Dermis blood vessel endothelial cell (primary cell): ENCODE measurements at regions not wholly inside any gene's neighbourhood (a gene's known extent, or its start where the extent isn't known, plus 50 kb on each side); places are given as distances from the start of the nearest gene placed in this dataset.

Experiments
- DNase-seq: peaks from one replicate; pipeline ENCODE4 v3.0.0; 2010

GRCh38 chr1:101317590-101317989 lies 80.8 kb downstream of the S1PR1 start:
- DNase-seq: no peak

GRCh38 chr1:101323535-101323934 lies 86.7 kb downstream of the S1PR1 start:
- DNase-seq: no peak

- no peak for DNase-seq
Observed at GRCh38 chr1:101325144-101325543, 88.3 kb downstream of the S1PR1 start.

- no peak for DNase-seq
Observed at GRCh38 chr1:101330427-101331130, 93.8 kb downstream of the S1PR1 start.

GRCh38 chr1:101331794-101332193 lies 95.0 kb downstream of the S1PR1 start:
- no peak for DNase-seq

- no peak for DNase-seq
Observed at GRCh38 chr1:101332633-101333032, 95.8 kb downstream of the S1PR1 start.

GRCh38 chr1:101333186-101333585 lies 96.4 kb downstream of the S1PR1 start:
- no peak for DNase-seq

GRCh38 chr1:101337968-101338367 lies 101.1 kb downstream of the S1PR1 start:
- DNase-seq: no peak

- no peak for DNase-seq
Observed at GRCh38 chr1:101338714-101339430, 102.1 kb downstream of the S1PR1 start.

GRCh38 chr1:101344745-101345144 lies 107.9 kb downstream of the S1PR1 start:
- no peak for DNase-seq

GRCh38 chr1:101346419-101346818 lies 109.6 kb downstream of the S1PR1 start:
- DNase-seq: no peak

- DNase-seq: no peak
Observed at GRCh38 chr1:101356013-101356412, 119.2 kb downstream of the S1PR1 start.

- no peak for DNase-seq
Observed at GRCh38 chr1:101356604-101357443, 120.0 kb downstream of the S1PR1 start.

GRCh38 chr1:101357444-101357986 lies 120.7 kb downstream of the S1PR1 start:
- peak; percentile 90 for DNase-seq

GRCh38 chr1:101360506-101360905 lies 123.7 kb downstream of the S1PR1 start:
- DNase-seq: no peak

- no peak for DNase-seq
Observed at GRCh38 chr1:101363891-101364318, 127.1 kb downstream of the S1PR1 start.

- DNase-seq: no peak
Observed at GRCh38 chr1:101364370-101365120, 127.7 kb downstream of the S1PR1 start.

GRCh38 chr1:101365186-101365585 lies 128.4 kb downstream of the S1PR1 start:
- DNase-seq: no peak

- DNase-seq: no peak
Observed at GRCh38 chr1:101365878-101366277, 129.1 kb downstream of the S1PR1 start.

GRCh38 chr1:101366513-101367215 lies 129.8 kb downstream of the S1PR1 start:
- peak; percentile 82 for DNase-seq

- no peak for DNase-seq
Observed at GRCh38 chr1:101367630-101368029, 130.8 kb downstream of the S1PR1 start.

GRCh38 chr1:101370488-101370887 lies 133.7 kb downstream of the S1PR1 start:
- no peak for DNase-seq
